ENCODE measurements at regions not wholly inside any gene's neighbourhood (a gene's known extent, or its start where the extent isn't known, plus 50 kb on each side); places are given as distances from the start of the nearest gene placed in this dataset.

- TF ChIP-seq, protein P1, sequence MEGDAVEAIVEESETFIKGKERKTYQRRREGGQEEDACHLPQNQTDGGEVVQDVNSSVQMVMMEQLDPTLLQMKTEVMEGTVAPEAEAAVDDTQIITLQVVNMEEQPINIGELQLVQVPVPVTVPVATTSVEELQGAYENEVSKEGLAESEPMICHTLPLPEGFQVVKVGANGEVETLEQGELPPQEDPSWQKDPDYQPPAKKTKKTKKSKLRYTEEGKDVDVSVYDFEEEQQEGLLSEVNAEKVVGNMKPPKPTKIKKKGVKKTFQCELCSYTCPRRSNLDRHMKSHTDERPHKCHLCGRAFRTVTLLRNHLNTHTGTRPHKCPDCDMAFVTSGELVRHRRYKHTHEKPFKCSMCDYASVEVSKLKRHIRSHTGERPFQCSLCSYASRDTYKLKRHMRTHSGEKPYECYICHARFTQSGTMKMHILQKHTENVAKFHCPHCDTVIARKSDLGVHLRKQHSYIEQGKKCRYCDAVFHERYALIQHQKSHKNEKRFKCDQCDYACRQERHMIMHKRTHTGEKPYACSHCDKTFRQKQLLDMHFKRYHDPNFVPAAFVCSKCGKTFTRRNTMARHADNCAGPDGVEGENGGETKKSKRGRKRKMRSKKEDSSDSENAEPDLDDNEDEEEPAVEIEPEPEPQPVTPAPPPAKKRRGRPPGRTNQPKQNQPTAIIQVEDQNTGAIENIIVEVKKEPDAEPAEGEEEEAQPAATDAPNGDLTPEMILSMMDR (conservative IDR thresholded peaks at IDR 0.05 in 1 of 2, IDR thresholded peaks at IDR 0.05 in 1 of 2; ENCODE audit: low read depth in 1 of 2, low read length in 2 of 2) = no peak
- TF ChIP-seq EZH2 (IDR thresholded peaks at IDR 0.05; ENCODE audit: low read length, missing control alignments) = no peak
Measured at GRCh38 chr1:198106011-198106410, 50.8 kb upstream of the NEK7 start.

Data from fibroblast of lung (primary cell).